ENCODE measurements at regions not wholly inside any gene's neighbourhood (a gene's known extent, or its start where the extent isn't known, plus 50 kb on each side); places are given as distances from the start of the nearest gene placed in this dataset.
"Not testable (repeated sequence)": the region's sequence is repeated elsewhere in the genome, so short reads cannot be mapped to it uniquely, and the experiment has no call there.

- DNase-seq, result no peak
Observed at GRCh38 chr18:23311351-23312121, 141.6 kb upstream of the RIOK3 start.

- no peak for DNase-seq
Observed at GRCh38 chr18:23313379-23313778, 139.7 kb upstream of the RIOK3 start.

- no peak for DNase-seq
Observed at GRCh38 chr18:23314672-23315071, 138.4 kb upstream of the RIOK3 start.

DNA sequence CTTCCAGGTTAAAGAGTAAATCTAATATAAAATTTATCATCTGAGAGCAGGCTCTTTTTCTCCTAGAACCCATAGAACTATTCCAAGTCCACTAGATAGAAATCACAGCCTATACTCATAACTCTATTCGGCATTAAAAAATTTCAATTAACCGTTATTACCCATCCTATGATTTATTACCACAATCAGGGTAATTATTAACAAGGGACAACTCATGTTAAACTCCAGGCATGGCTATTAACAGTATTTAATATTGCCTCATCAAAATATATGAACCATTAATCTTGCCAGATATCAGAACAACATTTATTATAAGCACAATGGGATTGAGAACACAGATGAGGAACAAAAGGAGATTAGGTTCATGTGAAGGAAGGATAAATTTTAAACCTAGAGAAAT is 136.8 kb upstream of the RIOK3 start:
- DNase-seq, result no peak

DNA sequence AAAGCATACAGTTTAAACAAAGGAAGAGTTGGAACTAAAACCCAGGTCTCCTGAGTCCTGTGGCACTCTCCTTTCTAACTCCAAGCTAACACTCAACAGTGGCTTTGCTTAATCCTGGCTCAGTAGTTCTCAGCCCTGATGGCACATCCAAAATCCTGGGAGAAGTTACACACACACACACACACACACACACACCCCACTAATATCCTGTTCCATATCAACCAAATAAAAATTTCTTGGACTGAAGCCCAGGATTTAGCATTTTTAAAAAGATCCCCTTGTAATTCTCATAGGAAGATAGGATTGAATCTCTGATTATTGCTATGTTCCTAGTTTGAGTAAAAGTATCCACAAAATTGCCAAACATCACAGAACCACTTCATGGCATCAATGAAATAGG is 136.1 kb upstream of the RIOK3 start:
- DNase-seq, result no peak

GRCh38 chr18:23317975-23318675 is 135.0 kb upstream of the RIOK3 start:
- DNase-seq, result no peak

GRCh38 chr18:23320709-23321236 is 132.3 kb upstream of the RIOK3 start:
- no peak for DNase-seq

GRCh38 chr18:23321996-23322395 is 131.1 kb upstream of the RIOK3 start:
- no peak for DNase-seq

- no peak for DNase-seq
Observed at GRCh38 chr18:23324056-23324811, 128.9 kb upstream of the RIOK3 start.

DNA sequence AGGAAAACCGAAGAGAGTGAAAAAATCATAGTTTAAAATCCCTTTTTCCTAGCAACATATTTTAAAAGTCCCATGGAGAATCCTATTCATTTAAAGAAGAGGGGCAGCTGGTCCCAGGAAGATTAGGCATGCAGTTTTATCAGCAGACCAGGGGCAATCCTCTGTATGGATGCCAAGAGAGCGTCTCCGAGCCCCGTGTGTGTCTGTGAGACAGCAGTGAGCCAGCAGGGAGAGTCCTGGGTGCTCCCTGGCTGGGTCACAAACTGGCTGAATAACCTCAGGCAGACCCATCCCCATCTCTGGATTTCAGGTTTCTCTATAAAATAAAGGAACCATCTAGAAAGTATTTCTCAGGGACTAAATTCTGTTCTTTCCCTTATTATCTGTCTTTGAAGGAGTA is 128.2 kb upstream of the RIOK3 start:
- DNase-seq, result no peak

DNA sequence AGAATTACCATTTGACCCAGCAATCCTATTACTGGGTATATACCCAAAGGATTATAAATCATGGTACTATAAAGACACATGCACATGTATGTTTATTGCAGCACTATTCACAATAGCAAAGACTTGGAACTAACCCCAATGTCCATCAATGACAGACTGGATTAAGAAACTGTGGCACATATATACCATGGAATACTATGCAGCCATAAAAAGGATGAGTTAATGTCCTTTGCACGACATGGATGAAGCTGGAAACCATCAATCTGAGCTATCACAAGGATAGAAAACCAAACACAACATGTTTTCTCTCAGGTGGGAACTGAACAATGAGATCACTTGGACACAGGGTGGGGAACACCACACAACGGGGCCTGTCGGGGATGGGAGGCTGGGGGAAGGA is 123.4 kb upstream of the RIOK3 start:
- not testable (repeated sequence) for DNase-seq

- no peak for DNase-seq
Observed at GRCh38 chr18:23330423-23330822, 122.7 kb upstream of the RIOK3 start.

DNA sequence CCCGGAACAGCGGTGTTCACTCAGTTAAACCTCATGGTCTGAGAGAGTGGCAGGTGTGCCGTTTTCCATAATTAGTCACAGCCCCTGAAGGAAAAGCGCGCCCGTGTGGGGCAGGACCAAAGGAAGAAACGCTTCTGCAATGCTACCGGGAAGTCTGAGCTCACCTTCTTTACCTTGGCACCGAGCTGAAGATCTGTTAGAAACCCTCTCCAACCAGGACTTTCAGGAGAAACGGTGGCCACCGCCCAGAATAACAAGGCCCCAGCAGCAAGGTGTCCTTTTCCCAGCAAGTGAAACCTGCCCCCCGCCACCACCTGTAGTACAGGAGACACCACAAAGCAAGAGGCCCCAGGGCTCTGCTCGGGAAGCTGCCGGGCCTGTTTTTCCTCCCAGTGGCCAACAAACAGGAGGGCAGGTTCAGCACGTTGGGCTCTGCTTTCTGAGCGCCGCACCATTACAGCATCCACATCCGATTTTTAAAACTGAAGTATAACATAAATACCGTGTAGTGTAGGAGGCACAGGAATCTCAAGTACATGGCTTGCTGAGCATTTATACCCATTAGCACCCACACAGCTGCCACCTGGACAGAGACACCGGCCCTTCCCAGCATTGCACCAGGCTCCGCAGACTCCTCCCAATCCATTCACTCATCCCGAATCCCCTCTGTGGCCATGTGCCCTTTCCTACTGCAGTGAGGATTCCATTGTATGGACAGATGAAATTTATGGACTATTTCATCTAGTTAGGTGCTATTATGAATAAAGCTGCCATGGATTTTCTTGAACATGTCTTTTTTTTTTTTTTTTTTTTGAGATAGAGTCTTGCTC is 121.8 kb upstream of the RIOK3 start:
- DNase-seq, result no peak

GRCh38 chr18:23332356-23332755 is 120.7 kb upstream of the RIOK3 start:
- DNase-seq, result no peak

DNA sequence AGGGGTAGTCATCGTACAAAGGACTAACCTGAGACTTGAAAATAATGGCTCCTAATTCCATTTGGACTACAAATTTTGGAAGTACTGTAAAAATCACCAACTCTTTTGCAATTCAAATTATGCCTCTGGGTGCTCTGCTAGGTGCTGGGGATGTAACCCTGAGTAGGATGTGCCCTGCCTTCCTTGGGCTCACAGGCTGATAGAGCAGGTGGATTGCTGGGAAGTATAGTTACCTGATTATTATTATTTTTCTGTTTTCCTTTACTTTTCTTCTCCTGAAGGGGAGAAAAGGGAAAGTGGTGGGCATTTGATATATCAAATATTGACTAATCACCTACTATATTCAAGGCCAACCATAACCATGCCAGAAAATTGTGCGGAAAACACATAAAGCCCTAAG is 119.3 kb upstream of the RIOK3 start:
- no peak for DNase-seq

DNA sequence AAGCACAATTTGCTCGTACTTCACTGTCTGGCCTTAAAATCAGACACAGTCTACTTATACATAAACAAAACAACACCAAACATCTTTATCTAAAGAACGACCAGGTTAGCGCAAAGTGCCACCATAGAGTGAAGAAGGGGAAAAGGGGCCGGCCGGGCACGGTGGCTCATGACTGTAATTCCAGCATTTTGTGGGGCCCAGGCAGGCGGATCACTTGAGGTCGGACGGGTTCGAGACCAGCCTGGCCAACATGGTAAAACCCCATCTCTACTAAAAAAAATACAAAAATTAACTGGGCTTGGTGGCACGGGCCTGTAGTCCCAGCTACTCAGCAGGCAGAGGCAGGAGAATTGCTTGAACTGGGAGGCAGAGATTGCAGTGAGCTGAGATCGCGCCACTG is 118.5 kb upstream of the RIOK3 start:
- DNase-seq, result no peak

GRCh38 chr18:23336101-23336500 is 117.0 kb upstream of the RIOK3 start:
- DNase-seq, result no peak

GRCh38 chr18:23337599-23338444 is 115.3 kb upstream of the RIOK3 start:
- DNase-seq, result no peak

GRCh38 chr18:23340661-23341060 is 112.4 kb upstream of the RIOK3 start:
- DNase-seq, result no peak

GRCh38 chr18:23341383-23341782 is 111.7 kb upstream of the RIOK3 start:
- no peak for DNase-seq

GRCh38 chr18:23341983-23342382 is 111.1 kb upstream of the RIOK3 start:
- no peak for DNase-seq

DNA sequence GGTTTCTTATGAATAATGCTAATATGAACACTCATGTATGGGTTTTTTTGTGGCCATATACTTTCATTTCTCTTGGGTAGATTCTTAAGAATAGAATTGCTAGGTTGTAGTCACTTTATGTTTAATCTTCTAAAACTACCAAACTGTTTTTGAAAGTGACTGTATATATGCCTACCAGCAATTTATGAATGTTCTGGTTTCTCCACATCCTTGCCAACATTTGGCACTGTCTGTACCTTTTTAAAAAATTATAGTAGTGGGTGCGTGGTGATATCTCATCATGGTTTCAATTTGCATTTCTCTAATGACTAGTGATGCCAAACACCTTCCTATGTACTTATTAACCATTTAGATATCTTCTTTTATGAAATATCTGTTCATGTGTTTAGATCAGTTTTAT is 110.6 kb upstream of the RIOK3 start:
- no peak for DNase-seq
